ENCODE measurements at regions not wholly inside any gene's neighbourhood (a gene's known extent, or its start where the extent isn't known, plus 50 kb on each side); places are given as distances from the start of the nearest gene placed in this dataset.

GRCh38 chr4:56226579-56226978, 160.7 kb downstream of the AASDH start:
- no peaks in the 10 kb centered on the region for H3K4me1 ChIP-seq (ENCODE audit: insufficient read depth, low read length)
- no peaks in the 10 kb centered on the region for H3K36me3 ChIP-seq (ENCODE audit: insufficient read depth, low read length)
- no peak overlapping the region for H3K27ac ChIP-seq (ENCODE audit: low read depth, low read length)
- no peak overlapping the region for H2AFZ ChIP-seq (ENCODE audit: low read length)
- no peaks in the 10 kb centered on the region for H4K20me1 ChIP-seq (ENCODE audit: insufficient read depth, low read length)
- H3K79me2 ChIP-seq (ENCODE audit: insufficient read depth, low read length), result no peaks in the 10 kb centered on the region
- no peak overlapping the region for H3K4me3 ChIP-seq (ENCODE audit: insufficient read depth, low read length)
- TF ChIP-seq, protein P1, sequence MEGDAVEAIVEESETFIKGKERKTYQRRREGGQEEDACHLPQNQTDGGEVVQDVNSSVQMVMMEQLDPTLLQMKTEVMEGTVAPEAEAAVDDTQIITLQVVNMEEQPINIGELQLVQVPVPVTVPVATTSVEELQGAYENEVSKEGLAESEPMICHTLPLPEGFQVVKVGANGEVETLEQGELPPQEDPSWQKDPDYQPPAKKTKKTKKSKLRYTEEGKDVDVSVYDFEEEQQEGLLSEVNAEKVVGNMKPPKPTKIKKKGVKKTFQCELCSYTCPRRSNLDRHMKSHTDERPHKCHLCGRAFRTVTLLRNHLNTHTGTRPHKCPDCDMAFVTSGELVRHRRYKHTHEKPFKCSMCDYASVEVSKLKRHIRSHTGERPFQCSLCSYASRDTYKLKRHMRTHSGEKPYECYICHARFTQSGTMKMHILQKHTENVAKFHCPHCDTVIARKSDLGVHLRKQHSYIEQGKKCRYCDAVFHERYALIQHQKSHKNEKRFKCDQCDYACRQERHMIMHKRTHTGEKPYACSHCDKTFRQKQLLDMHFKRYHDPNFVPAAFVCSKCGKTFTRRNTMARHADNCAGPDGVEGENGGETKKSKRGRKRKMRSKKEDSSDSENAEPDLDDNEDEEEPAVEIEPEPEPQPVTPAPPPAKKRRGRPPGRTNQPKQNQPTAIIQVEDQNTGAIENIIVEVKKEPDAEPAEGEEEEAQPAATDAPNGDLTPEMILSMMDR (IDR thresholded peaks at IDR 0.05; ENCODE audit: extremely low read depth, low read depth, low read length), result no peak
- H3K9me3 ChIP-seq (ENCODE audit: low read depth, low read length), result no peaks in the 10 kb centered on the region
- no peaks in the 10 kb centered on the region for H3K27me3 ChIP-seq (ENCODE audit: insufficient read depth, low read length)
- no peak for DNase-seq (ENCODE audit: insufficient read length, low spot score, missing footprints)
- no peak overlapping the region for H3K4me2 ChIP-seq (ENCODE audit: insufficient read depth, low read length)

- no peak overlapping the region for H2AFZ ChIP-seq (ENCODE audit: low read length)
- H3K9me3 ChIP-seq (ENCODE audit: low read depth, low read length), result no peaks in the 10 kb centered on the region
- no peak for DNase-seq (ENCODE audit: insufficient read length, low spot score, missing footprints)
- H4K20me1 ChIP-seq (ENCODE audit: insufficient read depth, low read length), result no peaks in the 10 kb centered on the region
- no peak overlapping the region for H3K4me3 ChIP-seq (ENCODE audit: insufficient read depth, low read length)
- TF ChIP-seq, protein P1 (IDR thresholded peaks at IDR 0.05; ENCODE audit: extremely low read depth, low read depth, low read length), result no peak
- H3K4me1 ChIP-seq (ENCODE audit: insufficient read depth, low read length), result no peaks in the 10 kb centered on the region
- H3K79me2 ChIP-seq (ENCODE audit: insufficient read depth, low read length), result no peaks in the 10 kb centered on the region
- H3K27ac ChIP-seq (ENCODE audit: low read depth, low read length), result no peak overlapping the region
- no peaks in the 10 kb centered on the region for H3K36me3 ChIP-seq (ENCODE audit: insufficient read depth, low read length)
- H3K4me2 ChIP-seq (ENCODE audit: insufficient read depth, low read length), result no peak overlapping the region
- H3K27me3 ChIP-seq (ENCODE audit: insufficient read depth, low read length), result no peaks in the 10 kb centered on the region
Measured at GRCh38 chr4:56224641-56225040, 162.7 kb downstream of the AASDH start.

GRCh38 chr4:56222514-56222913, 164.8 kb downstream of the AASDH start:
- DNase-seq (ENCODE audit: insufficient read length, low spot score, missing footprints), result no peak
- H2AFZ ChIP-seq (ENCODE audit: low read length), result no peak overlapping the region
- H3K9me3 ChIP-seq (ENCODE audit: low read depth, low read length), result no peaks in the 10 kb centered on the region
- no peaks in the 10 kb centered on the region for H4K20me1 ChIP-seq (ENCODE audit: insufficient read depth, low read length)
- H3K27ac ChIP-seq (ENCODE audit: low read depth, low read length), result no peak overlapping the region
- no peaks in the 10 kb centered on the region for H3K27me3 ChIP-seq (ENCODE audit: insufficient read depth, low read length)
- H3K36me3 ChIP-seq (ENCODE audit: insufficient read depth, low read length), result no peaks in the 10 kb centered on the region
- H3K4me2 ChIP-seq (ENCODE audit: insufficient read depth, low read length), result no peak overlapping the region
- H3K4me1 ChIP-seq (ENCODE audit: insufficient read depth, low read length), result no peaks in the 10 kb centered on the region
- TF ChIP-seq, protein P1 (IDR thresholded peaks at IDR 0.05; ENCODE audit: extremely low read depth, low read depth, low read length), result no peak
- H3K4me3 ChIP-seq (ENCODE audit: insufficient read depth, low read length), result no peak overlapping the region
- no peaks in the 10 kb centered on the region for H3K79me2 ChIP-seq (ENCODE audit: insufficient read depth, low read length)

GRCh38 chr4:56220261-56220660, 167.0 kb downstream of the AASDH start:
- Histone ChIP-seq H3K4me1 (ENCODE audit: insufficient read depth, low read length) (no peaks in the 10 kb centered on the region), H3K36me3 (ENCODE audit: insufficient read depth, low read length) (no peaks in the 10 kb centered on the region), H3K27me3 (ENCODE audit: insufficient read depth, low read length) (no peaks in the 10 kb centered on the region), H3K79me2 (ENCODE audit: insufficient read depth, low read length) (no peaks in the 10 kb centered on the region), H4K20me1 (ENCODE audit: insufficient read depth, low read length) (no peaks in the 10 kb centered on the region), H3K4me3 (ENCODE audit: insufficient read depth, low read length) (no peak overlapping the region), H2AFZ (ENCODE audit: low read length) (no peak overlapping the region), H3K9me3 (ENCODE audit: low read depth, low read length) (no peaks in the 10 kb centered on the region), H3K27ac (ENCODE audit: low read depth, low read length) (no peak overlapping the region), H3K4me2 (ENCODE audit: insufficient read depth, low read length) (no peak overlapping the region)
- DNase-seq (ENCODE audit: insufficient read length, low spot score, missing footprints), result no peak
- TF ChIP-seq, protein P1 (IDR thresholded peaks at IDR 0.05; ENCODE audit: extremely low read depth, low read depth, low read length), result no peak
